Neural crest cell (in vitro differentiated cells): ENCODE measurements at regions not wholly inside any gene's neighbourhood (a gene's known extent, or its start where the extent isn't known, plus 50 kb on each side); places are given as distances from the start of the nearest gene placed in this dataset.

Experiments
- DNase-seq: peaks from one replicate; pipeline ENCODE4 v3.0.0; 2021; ENCODE audit warnings: low read depth, mixed read lengths, low spot score
- H3K27ac Mint-ChIP-seq: one replicate; pipeline ENCODE4 v1.8.0; 2021; ENCODE audit warnings: mild to moderate bottlenecking, mixed read lengths; ENCODE audit not compliant: unreplicated experiment
- H3K27me3 Mint-ChIP-seq: 2 replicates; pipeline ENCODE4 v1.8.0; 2021; ENCODE audit warnings: low read depth, mild to moderate bottlenecking, mixed read lengths
- H3K36me3 Mint-ChIP-seq: 2 replicates; pipeline ENCODE4 v1.8.0; 2021; ENCODE audit warnings: low read depth, mild to moderate bottlenecking, mixed read lengths
- H3K4me1 Mint-ChIP-seq: 2 replicates; pipeline ENCODE4 v1.8.0; 2021; ENCODE audit warnings: mixed read lengths
- H3K4me3 Mint-ChIP-seq: one replicate; pipeline ENCODE4 v1.8.0; 2021; ENCODE audit warnings: mild to moderate bottlenecking, mixed read lengths
- H3K9me3 Mint-ChIP-seq: 2 replicates; pipeline ENCODE4 v1.8.0; 2021; ENCODE audit warnings: mixed read lengths
- CTCF ChIP-seq: fragments of 200-600 bp; sonication (generic); conservative IDR thresholded peaks from 2 replicates; pipeline ENCODE4 v1.5.0; 2021; ENCODE audit warnings: antibody characterized with exemption, mild to moderate bottlenecking

GRCh38 chr6:8574749-8575468 is 139.6 kb upstream of the SLC35B3 start:
- DNase-seq = no peak
- TF ChIP-seq CTCF = no peak
- no peaks in the 10 kb centered on the region for H3K36me3 Mint-ChIP-seq
- H3K27me3 Mint-ChIP-seq = no peaks in the 10 kb centered on the region
- no peak overlapping the region for H3K4me3 Mint-ChIP-seq
- H3K4me1 Mint-ChIP-seq = peaks cover 11% of the 10 kb centered on the region
- H3K9me3 Mint-ChIP-seq = peaks cover 2% of the 10 kb centered on the region
- H3K27ac Mint-ChIP-seq = no peak overlapping the region

DNA sequence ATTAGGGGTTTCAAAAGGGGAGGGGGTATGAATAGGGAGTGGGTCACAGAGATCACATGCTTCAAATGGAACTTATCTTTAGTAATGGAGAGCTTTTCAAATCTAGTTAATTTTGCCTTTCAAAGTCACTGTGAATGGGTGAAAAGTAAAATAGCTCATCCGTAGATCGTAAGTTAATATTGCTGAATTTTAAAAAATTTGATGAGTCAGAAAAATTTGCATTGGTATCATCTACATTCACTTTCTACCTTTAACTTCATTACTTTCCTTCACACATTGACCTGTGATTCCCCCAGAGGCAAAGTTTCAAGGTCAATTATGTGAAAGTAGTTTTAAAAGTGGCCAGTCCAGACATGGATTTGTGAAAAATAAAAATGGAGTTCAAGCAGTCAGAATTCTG is 139.0 kb upstream of the SLC35B3 start:
- no peaks in the 10 kb centered on the region for H3K36me3 Mint-ChIP-seq
- H3K9me3 Mint-ChIP-seq = peaks cover 2% of the 10 kb centered on the region
- no peaks in the 10 kb centered on the region for H3K27me3 Mint-ChIP-seq
- H3K4me1 Mint-ChIP-seq = peaks cover 16% of the 10 kb centered on the region
- TF ChIP-seq CTCF = no peak
- H3K4me3 Mint-ChIP-seq = no peak overlapping the region
- DNase-seq = no peak
- peak overlapping the region; percentile 72 for H3K27ac Mint-ChIP-seq

DNA sequence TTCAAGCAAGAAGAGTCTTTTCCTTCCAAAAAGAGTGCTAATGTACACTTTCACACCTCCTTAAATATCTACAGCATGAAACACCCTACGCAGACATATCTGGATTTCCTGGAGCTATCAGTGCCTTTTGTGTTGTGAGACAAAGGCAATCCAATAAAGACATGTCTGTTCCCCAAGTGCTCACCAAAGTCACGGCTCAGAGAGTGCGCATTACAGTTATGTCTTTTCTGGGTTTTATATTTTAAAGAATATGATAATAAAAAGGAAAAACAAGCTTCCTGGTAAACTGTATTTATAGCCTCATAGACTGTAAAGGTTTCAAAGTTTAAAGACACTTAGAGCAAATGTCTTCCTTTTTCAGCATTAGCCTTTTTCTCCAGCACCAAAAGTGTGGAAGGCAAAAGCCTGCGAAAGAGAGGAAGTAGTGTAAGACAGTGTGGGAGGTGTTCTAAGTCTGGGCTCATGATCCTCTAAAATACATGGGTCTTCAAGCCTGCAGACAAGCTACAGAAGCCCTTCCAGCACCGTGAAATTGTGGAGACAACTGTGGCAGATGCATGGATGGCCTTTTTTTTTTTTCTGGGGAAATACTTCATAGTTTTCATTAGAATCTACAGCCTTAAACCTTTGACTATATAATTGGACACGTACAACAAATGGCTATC is 135.0 kb upstream of the SLC35B3 start:
- H3K27me3 Mint-ChIP-seq = no peaks in the 10 kb centered on the region
- H3K4me1 Mint-ChIP-seq = peaks cover 16% of the 10 kb centered on the region
- DNase-seq = no peak
- H3K4me3 Mint-ChIP-seq = no peak overlapping the region
- TF ChIP-seq CTCF = no peak
- no peak overlapping the region for H3K27ac Mint-ChIP-seq
- peaks cover 3% of the 10 kb centered on the region for H3K9me3 Mint-ChIP-seq
- H3K36me3 Mint-ChIP-seq = no peaks in the 10 kb centered on the region

DNA sequence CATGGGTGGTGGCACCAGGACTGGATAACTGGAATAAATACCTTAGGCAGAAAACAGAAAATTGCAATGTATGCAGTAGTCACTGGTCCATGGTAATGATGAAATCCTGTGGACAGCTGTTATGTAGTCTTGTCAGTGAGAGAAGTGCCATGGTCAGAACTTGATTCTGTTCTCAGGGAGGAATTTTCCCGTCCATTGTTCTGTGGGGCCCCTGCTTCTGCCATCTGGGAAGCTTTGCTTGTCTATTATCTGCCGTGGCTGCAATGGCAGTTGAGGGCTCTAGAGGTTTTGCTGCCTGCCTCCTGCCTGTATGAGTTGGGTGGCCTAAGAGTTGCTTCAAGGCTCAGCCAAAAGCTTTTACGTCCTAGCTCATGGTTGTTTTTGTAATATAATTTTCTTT is 126.8 kb upstream of the SLC35B3 start:
- H3K4me1 Mint-ChIP-seq = peaks cover 6% of the 10 kb centered on the region
- no peak for TF ChIP-seq CTCF
- no peaks in the 10 kb centered on the region for H3K36me3 Mint-ChIP-seq
- no peaks in the 10 kb centered on the region for H3K27me3 Mint-ChIP-seq
- no peak overlapping the region for H3K27ac Mint-ChIP-seq
- no peaks in the 10 kb centered on the region for H3K9me3 Mint-ChIP-seq
- no peak overlapping the region for H3K4me3 Mint-ChIP-seq
- no peak for DNase-seq

- no peak overlapping the region for H3K4me3 Mint-ChIP-seq
- H3K27me3 Mint-ChIP-seq = no peaks in the 10 kb centered on the region
- H3K9me3 Mint-ChIP-seq = no peaks in the 10 kb centered on the region
- no peak for DNase-seq
- H3K4me1 Mint-ChIP-seq = peaks cover 6% of the 10 kb centered on the region
- TF ChIP-seq CTCF = no peak
- H3K27ac Mint-ChIP-seq = no peak overlapping the region
- H3K36me3 Mint-ChIP-seq = no peaks in the 10 kb centered on the region
Observed at GRCh38 chr6:8558953-8559352, 123.6 kb upstream of the SLC35B3 start.
